ENCODE measurements at regions not wholly inside any gene's neighbourhood (a gene's known extent, or its start where the extent isn't known, plus 50 kb on each side); places are given as distances from the start of the nearest gene placed in this dataset.

DNA sequence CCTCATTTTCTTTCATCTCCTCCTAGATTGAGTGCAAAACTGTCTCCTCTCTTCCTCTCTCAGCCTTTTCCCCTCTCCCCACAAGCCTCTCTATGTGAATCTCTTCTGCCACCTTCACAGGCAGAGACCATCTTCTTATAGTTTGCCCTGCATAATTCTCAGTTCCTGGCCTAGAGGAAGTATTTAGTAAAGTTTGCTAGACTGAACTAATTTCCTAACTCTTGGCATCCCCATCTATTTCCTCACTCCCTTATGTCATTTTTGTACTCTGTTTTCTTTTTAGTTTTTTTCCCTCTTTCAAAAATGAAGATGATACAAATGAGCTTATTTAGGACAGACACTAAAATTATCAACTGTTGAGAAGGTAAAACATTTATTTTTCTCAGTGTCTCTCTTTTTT is 66.0 kb downstream of the XCL2 start:
- TF ChIP-seq, protein P1, sequence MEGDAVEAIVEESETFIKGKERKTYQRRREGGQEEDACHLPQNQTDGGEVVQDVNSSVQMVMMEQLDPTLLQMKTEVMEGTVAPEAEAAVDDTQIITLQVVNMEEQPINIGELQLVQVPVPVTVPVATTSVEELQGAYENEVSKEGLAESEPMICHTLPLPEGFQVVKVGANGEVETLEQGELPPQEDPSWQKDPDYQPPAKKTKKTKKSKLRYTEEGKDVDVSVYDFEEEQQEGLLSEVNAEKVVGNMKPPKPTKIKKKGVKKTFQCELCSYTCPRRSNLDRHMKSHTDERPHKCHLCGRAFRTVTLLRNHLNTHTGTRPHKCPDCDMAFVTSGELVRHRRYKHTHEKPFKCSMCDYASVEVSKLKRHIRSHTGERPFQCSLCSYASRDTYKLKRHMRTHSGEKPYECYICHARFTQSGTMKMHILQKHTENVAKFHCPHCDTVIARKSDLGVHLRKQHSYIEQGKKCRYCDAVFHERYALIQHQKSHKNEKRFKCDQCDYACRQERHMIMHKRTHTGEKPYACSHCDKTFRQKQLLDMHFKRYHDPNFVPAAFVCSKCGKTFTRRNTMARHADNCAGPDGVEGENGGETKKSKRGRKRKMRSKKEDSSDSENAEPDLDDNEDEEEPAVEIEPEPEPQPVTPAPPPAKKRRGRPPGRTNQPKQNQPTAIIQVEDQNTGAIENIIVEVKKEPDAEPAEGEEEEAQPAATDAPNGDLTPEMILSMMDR (IDR thresholded peaks at IDR 0.05): no peak
- TF ChIP-seq POLR2A (IDR thresholded peaks at IDR 0.05): no peak

Measured in Peyer's patch (tissue), 4 donors.